Stomach (tissue), 4 donors: ENCODE measurements at regions not wholly inside any gene's neighbourhood (a gene's known extent, or its start where the extent isn't known, plus 50 kb on each side); places are given as distances from the start of the nearest gene placed in this dataset.
"Not testable (repeated sequence)": the region's sequence is repeated elsewhere in the genome, so short reads cannot be mapped to it uniquely, and the experiment has no call there.

ENCODE experiments used
- CTCF ChIP-seq, 7 experiments: fragments of 450-650 bp in 4 of 7; fragments of 200-600 bp in 3 of 7; sonication (generic) in 3 of 7; IDR thresholded peaks; one replicate each; pipeline ENCODE4 v1.5.1; 2016 to 2019; ENCODE audit warnings: antibody characterized with exemption in 7 of 7, control low read depth in 2 of 7, mild to moderate bottlenecking in 1 of 7
- EP300 ChIP-seq: sonication (generic); formaldehyde crosslinking; IDR thresholded peaks from one replicate; pipeline ENCODE4 v1.6.1; 2017; ENCODE audit warnings: antibody characterized with exemption

DNA sequence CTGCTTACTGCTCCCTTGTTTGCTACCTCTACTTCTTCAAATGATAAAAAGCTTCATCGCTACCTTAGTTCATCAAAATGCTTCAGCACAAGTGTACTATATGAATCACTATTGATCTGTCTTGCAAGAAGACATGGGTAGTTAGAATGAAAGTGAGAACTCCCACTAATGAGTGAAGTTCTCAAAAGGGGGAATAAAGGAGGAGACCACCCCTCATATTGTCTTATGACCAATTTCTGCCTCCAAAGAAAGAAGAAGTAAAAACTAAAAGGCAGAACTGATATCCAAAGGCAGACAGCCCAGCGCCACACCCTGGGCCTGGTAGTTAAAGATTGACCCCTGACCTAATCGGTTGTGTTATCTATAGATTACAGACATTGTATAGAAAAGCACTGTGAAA lies 63.4 kb upstream of the RAP1B start:
- TF ChIP-seq CTCF (IDR thresholded peaks at IDR 0.05); EP300: not testable (repeated sequence)
